Osteoblast (primary cell): ENCODE measurements at regions not wholly inside any gene's neighbourhood (a gene's known extent, or its start where the extent isn't known, plus 50 kb on each side); places are given as distances from the start of the nearest gene placed in this dataset.

ENCODE experiments used
- DNase-seq: peaks from one replicate; pipeline ENCODE4 v3.0.0; 2011; ENCODE audit warnings: low spot score, mixed read lengths; ENCODE audit not compliant: insufficient read length; ENCODE audit errors: missing footprints
- H2AFZ ChIP-seq: 2 replicates; pipeline ENCODE4 v1.6.0; 2011; ENCODE audit warnings: mild to moderate bottlenecking, low read length
- H3K27ac ChIP-seq: 2 replicates; pipeline ENCODE4 v1.5.1; 2011; ENCODE audit warnings: mild to moderate bottlenecking, low read depth, low read length, moderate library complexity
- H3K27me3 ChIP-seq: 2 replicates; pipeline ENCODE4 v1.6.0; 2012; ENCODE audit warnings: mild to moderate bottlenecking, control low read depth, inconsistent platforms, low read length, moderate library complexity; ENCODE audit not compliant: insufficient read depth
- H3K36me3 ChIP-seq: 2 replicates; pipeline ENCODE4 v1.5.1; 2011; ENCODE audit warnings: mild to moderate bottlenecking, low read length, control low read depth, moderate library complexity; ENCODE audit not compliant: insufficient read depth
- H3K4me1 ChIP-seq: 2 replicates; pipeline ENCODE4 v1.5.1; 2011; ENCODE audit warnings: mild to moderate bottlenecking, low read length, control low read depth, moderate library complexity; ENCODE audit not compliant: insufficient read depth
- H3K4me2 ChIP-seq: 2 replicates; pipeline ENCODE4 v1.6.0; 2011; ENCODE audit warnings: mild to moderate bottlenecking, low read length; ENCODE audit not compliant: insufficient read depth
- H3K4me3 ChIP-seq: fragments of 200-600 bp; sonication (generic); 3 replicates; pipeline ENCODE4 v1.5.1; 2012; ENCODE audit warnings: mild to moderate bottlenecking, low read length, inconsistent platforms; ENCODE audit not compliant: insufficient read depth
- H3K79me2 ChIP-seq: 2 replicates; pipeline ENCODE4 v1.6.0; 2012; ENCODE audit warnings: mild to moderate bottlenecking, low read length, control low read depth, inconsistent platforms; ENCODE audit not compliant: insufficient read depth
- H3K9me3 ChIP-seq: 2 replicates; pipeline ENCODE4 v1.5.1; 2011; ENCODE audit warnings: low read depth, low read length, control low read depth
- H4K20me1 ChIP-seq: 2 replicates; pipeline ENCODE4 v1.6.0; 2012; ENCODE audit warnings: mild to moderate bottlenecking, low read length, control low read depth; ENCODE audit not compliant: insufficient read depth
- TF ChIP-seq, protein P1 (sequence below): IDR thresholded peaks from 2 replicates; pipeline ENCODE4 v1.5.1; 2011; ENCODE audit warnings: mild to moderate bottlenecking, low read depth, low read length, moderate library complexity; ENCODE audit errors: extremely low read depth

- no peak for DNase-seq
- H3K79me2 ChIP-seq: no peaks in the 10 kb centered on the region
- no peak overlapping the region for H3K4me3 ChIP-seq
- TF ChIP-seq, protein P1, sequence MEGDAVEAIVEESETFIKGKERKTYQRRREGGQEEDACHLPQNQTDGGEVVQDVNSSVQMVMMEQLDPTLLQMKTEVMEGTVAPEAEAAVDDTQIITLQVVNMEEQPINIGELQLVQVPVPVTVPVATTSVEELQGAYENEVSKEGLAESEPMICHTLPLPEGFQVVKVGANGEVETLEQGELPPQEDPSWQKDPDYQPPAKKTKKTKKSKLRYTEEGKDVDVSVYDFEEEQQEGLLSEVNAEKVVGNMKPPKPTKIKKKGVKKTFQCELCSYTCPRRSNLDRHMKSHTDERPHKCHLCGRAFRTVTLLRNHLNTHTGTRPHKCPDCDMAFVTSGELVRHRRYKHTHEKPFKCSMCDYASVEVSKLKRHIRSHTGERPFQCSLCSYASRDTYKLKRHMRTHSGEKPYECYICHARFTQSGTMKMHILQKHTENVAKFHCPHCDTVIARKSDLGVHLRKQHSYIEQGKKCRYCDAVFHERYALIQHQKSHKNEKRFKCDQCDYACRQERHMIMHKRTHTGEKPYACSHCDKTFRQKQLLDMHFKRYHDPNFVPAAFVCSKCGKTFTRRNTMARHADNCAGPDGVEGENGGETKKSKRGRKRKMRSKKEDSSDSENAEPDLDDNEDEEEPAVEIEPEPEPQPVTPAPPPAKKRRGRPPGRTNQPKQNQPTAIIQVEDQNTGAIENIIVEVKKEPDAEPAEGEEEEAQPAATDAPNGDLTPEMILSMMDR: no peak
- H3K27ac ChIP-seq: no peak overlapping the region
- no peaks in the 10 kb centered on the region for H3K4me1 ChIP-seq
- H4K20me1 ChIP-seq: no peaks in the 10 kb centered on the region
- no peaks in the 10 kb centered on the region for H3K27me3 ChIP-seq
- H3K36me3 ChIP-seq: no peaks in the 10 kb centered on the region
- no peak overlapping the region for H3K4me2 ChIP-seq
- H2AFZ ChIP-seq: no peak overlapping the region
- H3K9me3 ChIP-seq: no peaks in the 10 kb centered on the region
These were observed 1808.6 kb upstream of the NUDT12 start for GRCh38 chr5:105371169-105371568.

- Histone ChIP-seq H3K27ac (no peak overlapping the region), H3K79me2 (no peaks in the 10 kb centered on the region), H3K4me2 (no peak overlapping the region), H3K4me1 (no peaks in the 10 kb centered on the region), H2AFZ (no peak overlapping the region), H3K27me3 (no peaks in the 10 kb centered on the region), H3K9me3 (peaks cover 5% of the 10 kb centered on the region), H3K4me3 (no peak overlapping the region), H3K36me3 (no peaks in the 10 kb centered on the region), H4K20me1 (no peaks in the 10 kb centered on the region)
- TF ChIP-seq, protein P1: no peak
- no peak for DNase-seq
These were observed 1788.0 kb upstream of the NUDT12 start for GRCh38 chr5:105350486-105351140.

DNA sequence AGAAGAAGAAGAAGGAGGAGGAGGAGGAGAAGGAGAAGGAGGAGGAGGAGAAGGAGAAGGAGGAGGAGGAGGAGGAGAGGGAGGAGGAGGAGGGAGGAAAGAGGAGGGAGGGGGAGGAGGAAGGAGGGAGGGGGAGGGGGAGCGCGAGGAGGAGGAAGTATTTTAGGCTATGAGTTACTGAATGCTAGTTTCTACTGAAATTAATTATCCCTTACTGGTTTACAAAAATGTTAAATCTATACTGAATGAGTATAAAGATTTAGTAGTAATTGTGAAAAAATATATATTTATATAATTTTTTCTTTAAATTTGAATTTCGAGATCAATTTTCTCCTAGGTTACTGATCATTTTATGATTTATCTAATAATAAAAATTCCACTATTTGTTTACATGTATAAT, 1769.0 kb upstream of the NUDT12 start:
- H3K27me3 ChIP-seq: no peaks in the 10 kb centered on the region
- no peaks in the 10 kb centered on the region for H3K36me3 ChIP-seq
- H4K20me1 ChIP-seq: no peaks in the 10 kb centered on the region
- H3K4me1 ChIP-seq: no peaks in the 10 kb centered on the region
- no peak overlapping the region for H3K27ac ChIP-seq
- no peak overlapping the region for H3K4me3 ChIP-seq
- TF ChIP-seq, protein P1: no peak
- H3K9me3 ChIP-seq: no peaks in the 10 kb centered on the region
- H2AFZ ChIP-seq: no peak overlapping the region
- no peaks in the 10 kb centered on the region for H3K79me2 ChIP-seq
- no peak for DNase-seq
- no peak overlapping the region for H3K4me2 ChIP-seq

- no peak overlapping the region for H3K27ac ChIP-seq
- TF ChIP-seq, protein P1: no peak
- no peak overlapping the region for H3K4me3 ChIP-seq
- no peak for DNase-seq
- no peak overlapping the region for H3K4me2 ChIP-seq
- no peaks in the 10 kb centered on the region for H4K20me1 ChIP-seq
- no peaks in the 10 kb centered on the region for H3K9me3 ChIP-seq
- H3K27me3 ChIP-seq: no peaks in the 10 kb centered on the region
- no peak overlapping the region for H2AFZ ChIP-seq
- H3K79me2 ChIP-seq: no peaks in the 10 kb centered on the region
- no peaks in the 10 kb centered on the region for H3K4me1 ChIP-seq
- no peaks in the 10 kb centered on the region for H3K36me3 ChIP-seq
These were observed 1767.6 kb upstream of the NUDT12 start for GRCh38 chr5:105330185-105330584.
